Activated CD8-positive, alpha-beta memory T cell treated with anti-CD3 and anti-CD28 coated beads for 24 hours (primary cell): ENCODE measurements at regions not wholly inside any gene's neighbourhood (a gene's known extent, or its start where the extent isn't known, plus 50 kb on each side); places are given as distances from the start of the nearest gene placed in this dataset.
"Not testable (repeated sequence)": the region's sequence is repeated elsewhere in the genome, so short reads cannot be mapped to it uniquely, and the experiment has no call there.

Source experiments
- DNase-seq: peaks from one replicate; pipeline ENCODE4 v3.0.0-alpha.2; 2020

- DNase-seq, result no peak
These were observed 159.1 kb upstream of the CDH11 start for GRCh38 chr16:65280845-65281512.

GRCh38 chr16:65279576-65279975 lies 157.7 kb upstream of the CDH11 start:
- no peak for DNase-seq

- no peak for DNase-seq
These were observed 157.0 kb upstream of the CDH11 start for GRCh38 chr16:65278874-65279273.

DNA sequence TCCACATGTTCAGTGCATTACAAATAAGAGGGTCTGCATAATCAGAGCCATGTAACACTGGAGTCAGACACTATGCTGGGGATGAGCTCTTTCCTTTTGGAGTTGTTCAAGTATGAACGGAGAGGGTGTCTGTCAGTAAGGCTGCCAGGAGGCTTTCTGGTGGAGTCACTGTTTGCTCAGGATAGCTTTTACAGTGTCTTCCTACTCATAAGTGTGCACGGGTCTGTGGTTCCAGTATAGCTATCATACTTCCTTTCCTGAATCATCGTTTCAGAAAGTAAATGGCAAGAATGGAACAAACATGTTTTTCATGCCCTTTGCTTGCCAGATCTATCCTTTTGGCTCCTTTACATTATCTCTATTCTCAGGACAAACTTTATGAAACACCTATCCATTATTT lies 152.7 kb upstream of the CDH11 start:
- DNase-seq, result no peak

DNA sequence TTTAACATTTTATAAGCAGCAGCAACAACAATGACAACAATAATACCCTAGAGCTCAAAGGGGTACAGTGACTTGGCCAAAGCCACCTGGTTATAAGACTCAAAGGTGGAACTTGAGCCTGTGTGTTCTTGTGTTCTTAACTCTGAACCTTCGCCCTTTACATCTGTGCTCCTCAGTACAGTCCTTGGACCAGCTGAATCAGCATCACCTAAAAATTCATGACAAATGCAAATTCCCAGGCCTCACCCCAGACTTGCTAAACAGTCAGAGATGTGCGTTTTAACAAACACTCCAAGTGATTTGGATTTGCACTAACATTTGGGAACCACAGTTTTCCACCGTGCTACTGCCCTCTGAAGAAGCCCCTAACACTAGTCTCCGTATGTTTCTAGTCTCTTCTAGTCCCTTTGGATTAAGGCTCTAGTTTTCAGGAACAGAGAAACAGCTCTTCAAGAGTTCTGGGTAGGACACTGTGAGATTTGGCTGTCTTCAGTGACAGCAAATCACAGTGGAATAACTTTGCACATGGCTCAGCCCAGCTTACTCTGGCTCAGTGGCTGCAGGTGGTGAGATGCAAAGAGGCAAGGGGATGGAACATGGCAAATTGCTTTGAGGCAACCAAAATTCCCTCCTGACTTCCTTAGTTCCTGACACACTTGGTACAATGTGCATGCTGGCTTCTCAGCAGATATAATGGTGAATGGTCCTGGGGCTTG lies 151.0 kb upstream of the CDH11 start:
- no peak for DNase-seq

- DNase-seq, result no peak
These were observed 150.1 kb upstream of the CDH11 start for GRCh38 chr16:65271996-65272395.

- no peak for DNase-seq
These were observed 146.5 kb upstream of the CDH11 start for GRCh38 chr16:65268331-65268730.

DNA sequence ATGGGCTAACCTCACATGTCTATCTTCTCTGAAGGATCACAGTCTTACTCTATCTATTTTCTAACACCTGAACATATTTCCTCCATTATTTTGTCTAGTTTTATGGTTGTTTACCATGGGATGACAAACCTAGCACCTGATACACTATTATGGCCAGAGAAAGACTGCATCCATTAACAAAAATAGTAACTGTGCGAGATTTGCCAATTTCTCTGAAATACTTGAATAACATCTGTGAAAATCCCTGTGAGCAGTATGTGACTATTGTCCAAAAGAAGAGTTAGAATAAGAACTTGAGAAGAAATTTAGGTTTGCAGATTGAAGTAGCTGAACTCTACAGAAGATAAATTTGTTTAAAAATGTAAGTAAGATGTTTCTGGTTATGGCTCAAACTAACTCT lies 142.0 kb upstream of the CDH11 start:
- DNase-seq, result no peak

DNA sequence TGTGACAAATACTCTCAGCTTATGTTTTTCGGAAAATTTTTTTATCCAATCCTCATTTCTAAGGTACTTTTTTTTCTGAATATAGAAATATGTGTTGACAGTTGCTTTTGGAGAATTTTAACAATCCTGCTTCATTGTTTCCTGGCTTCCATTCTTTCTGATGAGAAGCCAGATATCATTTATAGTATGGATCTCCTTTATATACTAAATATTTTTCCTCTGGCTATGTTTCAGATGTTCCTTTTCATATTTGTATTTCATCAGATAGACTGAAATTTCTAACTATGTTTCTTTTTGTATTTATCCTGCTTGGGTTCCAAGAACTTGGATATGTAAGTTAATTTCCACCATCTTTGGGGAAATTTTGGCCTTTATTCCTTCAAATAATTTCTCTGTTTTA lies 138.9 kb upstream of the CDH11 start:
- DNase-seq, result no peak

- DNase-seq, result no peak
These were observed 132.3 kb upstream of the CDH11 start for GRCh38 chr16:65254144-65254543.

DNA sequence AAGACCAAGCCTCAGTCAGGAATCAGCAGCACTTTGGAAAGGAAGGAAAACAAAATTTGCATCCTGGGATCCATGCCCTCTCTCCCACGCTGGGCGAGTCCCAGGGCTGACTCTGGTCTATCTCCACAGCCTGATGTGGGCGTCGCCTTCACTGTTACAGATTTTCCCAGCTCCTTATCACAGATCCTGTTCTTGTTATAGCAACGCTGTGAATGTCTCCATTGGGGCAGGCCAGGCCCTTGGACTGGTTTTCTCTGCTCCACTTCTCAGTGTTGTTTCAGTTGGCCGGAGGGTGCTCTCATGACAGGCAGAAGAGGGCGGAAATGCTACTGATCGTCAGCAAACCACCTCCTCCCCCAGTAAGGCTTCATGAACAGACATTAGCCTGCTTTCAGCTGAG lies 127.9 kb upstream of the CDH11 start:
- DNase-seq, result no peak

GRCh38 chr16:65244787-65245186 lies 122.9 kb upstream of the CDH11 start:
- no peak for DNase-seq

GRCh38 chr16:65235339-65236177 lies 113.7 kb upstream of the CDH11 start:
- DNase-seq, result no peak

- not testable (repeated sequence) for DNase-seq
These were observed 113.0 kb upstream of the CDH11 start for GRCh38 chr16:65234721-65235320.

- DNase-seq, result no peak
These were observed 107.4 kb upstream of the CDH11 start for GRCh38 chr16:65229191-65229662.

DNA sequence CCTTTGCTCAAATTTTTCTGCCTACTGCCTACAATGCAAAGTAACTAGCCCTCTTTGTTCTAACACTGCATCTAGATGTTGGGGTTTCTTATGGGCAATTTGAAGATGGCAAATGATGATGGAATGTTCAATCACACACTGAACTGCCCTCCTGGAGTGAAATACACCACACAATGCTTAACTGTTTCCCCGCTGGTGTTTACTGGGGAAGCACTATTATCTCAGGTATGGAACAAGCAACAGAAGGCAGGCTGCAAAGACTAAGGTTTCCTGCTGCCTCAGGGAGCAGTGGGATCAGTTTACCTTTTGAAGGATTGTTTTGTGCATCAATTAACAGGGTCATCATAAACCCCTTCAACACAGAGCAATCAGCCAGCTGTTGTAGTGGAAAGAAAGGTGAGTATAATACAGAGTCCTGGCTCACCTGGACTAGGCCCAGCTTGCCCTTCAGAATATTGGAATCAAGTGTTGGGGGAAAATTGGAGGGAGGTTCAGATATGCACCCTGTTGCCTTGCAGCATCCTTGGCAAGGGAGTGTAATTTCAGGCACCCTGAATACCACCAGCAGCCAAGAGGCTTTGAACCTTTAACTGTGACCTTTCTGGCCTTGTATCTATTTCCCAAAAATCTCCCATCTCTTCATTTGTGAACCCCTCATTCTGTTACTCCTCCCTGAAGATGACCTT lies 105.4 kb upstream of the CDH11 start:
- DNase-seq, result no peak

DNA sequence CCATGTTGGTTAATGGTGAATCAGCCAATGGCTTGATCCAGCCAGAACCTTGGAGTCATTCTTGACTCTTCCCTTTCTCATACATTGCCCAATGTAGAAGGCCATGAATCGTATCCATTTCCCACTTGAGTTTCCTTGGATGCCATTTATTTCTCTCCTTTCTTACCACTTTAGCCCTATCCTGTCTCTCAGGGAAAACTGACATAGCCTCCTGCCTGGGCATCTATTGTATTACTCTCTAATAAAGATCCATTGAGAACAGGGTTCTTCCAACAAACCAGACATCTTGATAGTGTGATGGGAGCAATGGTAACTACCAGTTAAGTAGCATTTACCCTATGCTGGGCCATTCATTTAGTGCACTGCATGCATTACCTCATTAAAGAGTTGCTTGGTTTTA lies 104.2 kb upstream of the CDH11 start:
- DNase-seq, result no peak

DNA sequence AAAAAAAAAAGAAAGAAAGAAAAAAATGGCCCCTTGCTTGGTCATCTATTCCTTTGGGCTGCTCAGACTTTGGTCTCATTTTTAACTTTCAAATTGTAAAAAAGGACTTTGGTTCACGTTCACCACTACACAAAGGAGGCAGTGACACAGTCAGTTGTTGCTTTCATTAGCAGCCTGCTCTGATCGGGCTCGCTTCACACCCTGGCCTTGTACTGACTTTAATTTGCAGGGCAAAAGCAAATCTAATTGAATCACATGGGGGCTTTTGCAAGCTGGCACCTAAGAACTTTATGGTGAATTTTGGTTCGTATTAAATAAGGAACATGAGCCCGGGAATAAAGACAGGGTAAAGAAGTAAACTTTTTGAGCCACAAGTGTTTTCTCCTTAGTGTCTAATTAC lies 103.6 kb upstream of the CDH11 start:
- no peak for DNase-seq

DNA sequence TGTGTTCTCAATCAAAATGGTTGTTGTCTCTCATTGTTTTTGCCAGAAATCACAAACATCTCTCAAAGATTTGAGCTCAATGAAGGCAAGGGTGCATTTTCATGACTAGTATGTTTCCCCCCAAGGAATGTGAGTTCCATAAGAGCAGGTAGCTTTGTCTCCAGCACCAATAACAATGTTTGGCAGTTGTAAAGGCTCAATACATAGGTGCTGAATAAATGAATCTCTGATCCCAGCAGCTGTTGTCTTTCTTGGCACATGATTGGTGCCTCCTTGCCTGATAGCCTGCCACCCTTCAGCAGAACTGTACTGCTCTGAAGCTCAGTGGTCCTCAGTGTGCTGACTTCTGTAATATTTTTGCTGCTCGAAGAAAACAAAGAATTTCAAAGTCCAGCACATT lies 103.1 kb upstream of the CDH11 start:
- DNase-seq, result no peak

- DNase-seq, result no peak
These were observed 102.6 kb upstream of the CDH11 start for GRCh38 chr16:65224471-65224870.

DNA sequence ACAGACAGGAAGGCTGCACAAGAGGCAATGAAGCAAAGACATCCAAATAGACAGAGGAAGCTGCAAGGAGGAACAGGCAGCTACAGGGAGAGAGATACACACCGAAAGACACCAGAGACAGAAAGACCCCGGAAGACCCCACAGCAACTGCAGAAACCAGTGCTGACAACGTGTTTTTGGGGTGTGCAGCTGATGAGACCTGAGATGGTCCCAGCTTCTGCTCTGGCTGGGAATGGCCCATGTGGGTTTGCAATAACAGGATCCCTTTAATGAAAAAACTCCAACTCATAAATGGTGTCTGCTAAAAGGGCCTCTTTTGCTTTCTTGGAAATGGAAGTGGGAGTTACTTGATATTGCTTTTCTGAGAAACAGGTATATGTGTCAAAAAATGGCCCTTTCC lies 101.5 kb upstream of the CDH11 start:
- no peak for DNase-seq

DNA sequence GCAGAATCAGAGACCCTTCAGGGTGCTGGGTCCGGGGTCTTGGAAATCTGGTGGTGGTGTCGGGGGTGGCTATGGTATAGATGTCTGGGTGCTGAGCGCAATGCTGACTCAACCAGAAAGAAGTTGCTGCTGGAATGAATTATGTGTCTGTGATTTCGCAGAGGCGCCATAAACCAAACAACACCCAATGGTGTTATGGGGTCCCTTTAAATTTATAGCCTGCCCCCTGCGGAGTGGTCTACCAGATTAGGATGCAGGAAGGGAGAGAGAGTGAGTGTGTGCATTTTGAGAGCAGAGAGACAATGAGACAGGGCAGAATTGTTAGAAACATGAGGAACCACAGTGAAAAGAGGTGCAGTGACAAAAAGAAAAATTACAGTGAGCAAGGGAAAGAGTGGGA lies 100.7 kb upstream of the CDH11 start:
- DNase-seq, result no peak

DNA sequence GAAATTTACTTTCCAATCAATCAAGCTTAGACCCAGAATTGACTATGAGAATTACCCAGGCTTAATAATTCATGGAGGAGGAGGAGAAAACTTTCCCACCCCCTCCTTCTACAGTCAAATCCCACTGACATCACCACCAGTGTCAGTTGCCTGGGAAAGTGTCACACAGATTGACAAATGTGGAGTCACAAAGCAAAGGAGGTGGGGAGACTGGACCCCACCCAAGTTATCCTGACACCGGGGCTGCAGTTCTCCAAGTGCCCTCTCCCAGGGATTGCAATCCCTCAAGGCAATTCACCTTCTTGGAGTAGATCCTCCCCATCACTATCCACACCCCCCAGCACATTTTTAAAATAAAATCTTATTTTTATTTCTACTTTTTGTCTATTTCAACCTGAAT lies 100.2 kb upstream of the CDH11 start:
- DNase-seq, result no peak
